RWPE1 (cell line): ENCODE measurements at regions not wholly inside any gene's neighbourhood (a gene's known extent, or its start where the extent isn't known, plus 50 kb on each side); places are given as distances from the start of the nearest gene placed in this dataset.

Experiments used
- CTCF ChIA-PET: fragments of 350-600 bp; sonication (Branson Sonifier 250); formaldehyde crosslinking; extraction: SDS; loops from one replicate; lab custom pipeline; 2021; lab: Yijun Ruan, JAX
- POLR2A ChIA-PET: fragments of 400-600 bp; formaldehyde crosslinking; extraction: SDS; loops from one replicate; lab custom pipeline; 2020; ENCODE audit warnings: antibody characterized with exemption; ENCODE audit not compliant: low non-redundant PET; lab: Yijun Ruan, JAX
- DNase-seq: peaks from one replicate; pipeline ENCODE4 v3.0.0; 2012; ENCODE audit warnings: low spot score
- H3K27ac ChIP-seq: fragments of 450-650 bp; 2 replicates; pipeline ENCODE4 v1.5.1; 2017
- CTCF ChIP-seq: fragments of 450-650 bp; conservative IDR thresholded peaks from 2 replicates; pipeline ENCODE4 v1.5.1; 2017; ENCODE audit warnings: low read depth, mild to moderate bottlenecking

GRCh38 chr10:108050626-108051025, 886.1 kb upstream of the SORCS1 start:
- DNase-seq, result no peak
- no peak for TF ChIP-seq CTCF
- POLR2A ChIA-PET, result no interaction called here
- CTCF ChIA-PET, result interaction anchor here (0.6 kb wide), 1 partner anchor 78 kb away, joined by 3 read pairs; no protein-coding TSS in a partner anchor
- H3K27ac ChIP-seq, result no peak overlapping the region

- no peak for TF ChIP-seq CTCF
- CTCF ChIA-PET, result no interaction called here
- H3K27ac ChIP-seq, result no peak overlapping the region
- DNase-seq, result no peak
- POLR2A ChIA-PET, result no interaction called here
Observed at GRCh38 chr10:108049668-108050067, 885.2 kb upstream of the SORCS1 start.

- ChIA-PET CTCF (no interaction called here), POLR2A (no interaction called here)
- no peak for DNase-seq
- H3K27ac ChIP-seq, result no peak overlapping the region
- no peak for TF ChIP-seq CTCF
Observed at GRCh38 chr10:108048898-108049297, 884.4 kb upstream of the SORCS1 start.

GRCh38 chr10:108039821-108040584, 875.5 kb upstream of the SORCS1 start:
- TF ChIP-seq CTCF, result no peak
- no peak overlapping the region for H3K27ac ChIP-seq
- peak; percentile 17 for DNase-seq
- CTCF ChIA-PET, result no interaction called here
- POLR2A ChIA-PET, result no interaction called here

GRCh38 chr10:108037061-108037460, 872.6 kb upstream of the SORCS1 start:
- POLR2A ChIA-PET, result no interaction called here
- no peak for DNase-seq
- CTCF ChIA-PET, result interaction anchor here (0.6 to 0.7 kb wide), 2 partner anchors 19 to 32 kb away, joined by 3 read pairs; no protein-coding TSS in a partner anchor
- H3K27ac ChIP-seq, result no peak overlapping the region
- TF ChIP-seq CTCF, result no peak

GRCh38 chr10:108036265-108036664, 871.8 kb upstream of the SORCS1 start:
- ChIA-PET CTCF (no interaction called here), POLR2A (no interaction called here)
- DNase-seq, result no peak
- no peak overlapping the region for H3K27ac ChIP-seq
- no peak for TF ChIP-seq CTCF
